Astrocyte of the spinal cord (primary cell): ENCODE measurements at regions not wholly inside any gene's neighbourhood (a gene's known extent, or its start where the extent isn't known, plus 50 kb on each side); places are given as distances from the start of the nearest gene placed in this dataset.
A peak's percentile ranks its signal among the peaks of the same experiment; 100 is the strongest.

ENCODE experiments used
- DNase-seq: peaks from one replicate; pipeline ENCODE4 v3.0.0; 2011; ENCODE audit warnings: low read depth, low spot score
- H3K4me3 ChIP-seq: 2 replicates; pipeline ENCODE4 v1.5.1; 2011; ENCODE audit warnings: low read depth, mild to moderate bottlenecking, low read length, moderate library complexity
- in situ Hi-C: cut with HindIII; loops from 2 replicates; pipeline ENCODE4 v1.10.0; 2017; ENCODE audit warnings: low sequenced_read_pairs
- TF ChIP-seq, protein P1 (sequence below): IDR thresholded peaks from 2 replicates; pipeline ENCODE4 v1.5.1; 2012; ENCODE audit warnings: low read depth, mild to moderate bottlenecking, low read length, inconsistent platforms

DNA sequence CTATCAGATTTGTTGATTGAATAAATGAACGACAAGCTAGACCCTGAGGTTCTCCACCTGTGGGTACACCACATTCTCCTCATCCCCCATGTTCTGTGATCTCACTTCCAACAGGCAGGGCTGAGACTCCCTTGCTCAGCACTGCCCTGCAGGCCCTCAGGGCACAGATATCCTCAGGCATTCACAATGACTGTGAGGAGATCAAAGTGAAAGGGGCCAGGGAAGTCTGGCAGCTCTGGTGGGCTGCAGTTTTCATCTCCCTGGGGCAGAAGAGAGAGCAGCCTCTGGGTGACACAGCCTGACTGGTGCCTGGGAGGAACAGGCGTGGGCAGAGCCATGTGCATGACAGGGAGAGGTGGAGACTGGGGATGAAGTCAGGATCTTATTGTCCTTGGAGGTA is 142.4 kb upstream of the C9orf72 start:
- TF ChIP-seq, protein P1, sequence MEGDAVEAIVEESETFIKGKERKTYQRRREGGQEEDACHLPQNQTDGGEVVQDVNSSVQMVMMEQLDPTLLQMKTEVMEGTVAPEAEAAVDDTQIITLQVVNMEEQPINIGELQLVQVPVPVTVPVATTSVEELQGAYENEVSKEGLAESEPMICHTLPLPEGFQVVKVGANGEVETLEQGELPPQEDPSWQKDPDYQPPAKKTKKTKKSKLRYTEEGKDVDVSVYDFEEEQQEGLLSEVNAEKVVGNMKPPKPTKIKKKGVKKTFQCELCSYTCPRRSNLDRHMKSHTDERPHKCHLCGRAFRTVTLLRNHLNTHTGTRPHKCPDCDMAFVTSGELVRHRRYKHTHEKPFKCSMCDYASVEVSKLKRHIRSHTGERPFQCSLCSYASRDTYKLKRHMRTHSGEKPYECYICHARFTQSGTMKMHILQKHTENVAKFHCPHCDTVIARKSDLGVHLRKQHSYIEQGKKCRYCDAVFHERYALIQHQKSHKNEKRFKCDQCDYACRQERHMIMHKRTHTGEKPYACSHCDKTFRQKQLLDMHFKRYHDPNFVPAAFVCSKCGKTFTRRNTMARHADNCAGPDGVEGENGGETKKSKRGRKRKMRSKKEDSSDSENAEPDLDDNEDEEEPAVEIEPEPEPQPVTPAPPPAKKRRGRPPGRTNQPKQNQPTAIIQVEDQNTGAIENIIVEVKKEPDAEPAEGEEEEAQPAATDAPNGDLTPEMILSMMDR: no peak
- no peak for DNase-seq
- in situ Hi-C loops: no loop called here
- H3K4me3 ChIP-seq: no peak overlapping the region

DNA sequence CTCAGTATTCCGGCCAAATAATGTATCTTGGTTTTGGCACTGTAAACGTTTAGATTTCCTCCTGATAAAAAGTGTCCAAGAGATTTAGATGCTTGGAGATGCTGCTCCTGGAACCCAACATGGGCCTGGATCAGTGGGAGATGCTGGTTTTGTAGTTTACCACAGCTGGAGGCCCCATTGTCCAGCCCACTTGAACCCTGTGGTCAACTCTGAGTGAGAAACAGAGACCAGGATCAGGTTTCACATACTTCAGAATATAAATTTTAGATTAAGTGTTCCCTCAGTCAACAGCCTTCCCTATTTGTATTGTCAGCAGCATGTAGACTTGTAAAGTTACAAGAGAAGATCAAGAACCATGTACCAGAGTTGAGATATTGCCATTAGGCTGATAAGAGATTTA is 144.7 kb upstream of the C9orf72 start:
- peak; percentile 1 for DNase-seq
- H3K4me3 ChIP-seq: no peak overlapping the region
- in situ Hi-C loops: no loop called here
- TF ChIP-seq, protein P1: no peak

DNA sequence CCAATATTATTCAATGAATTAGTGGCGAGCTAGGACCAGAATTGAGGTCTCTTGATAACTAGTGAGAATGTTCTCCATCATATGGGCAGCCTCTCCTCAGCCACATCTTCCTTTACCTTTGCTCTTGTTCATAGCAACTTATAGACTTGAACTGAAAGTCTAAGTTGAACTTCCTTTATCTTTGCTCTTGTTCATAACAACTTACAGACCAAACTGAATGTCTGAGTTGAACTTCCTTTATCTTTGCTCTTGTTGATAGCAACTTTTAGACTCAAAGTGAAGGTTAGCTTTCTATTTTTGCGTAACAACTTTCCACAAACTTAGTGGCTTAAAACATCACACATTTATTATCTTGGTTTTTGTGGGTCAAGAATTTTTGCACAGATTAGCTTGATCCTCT is 146.4 kb upstream of the C9orf72 start:
- H3K4me3 ChIP-seq: no peak overlapping the region
- DNase-seq: no peak
- in situ Hi-C loops: no loop called here
- TF ChIP-seq, protein P1: no peak

DNA sequence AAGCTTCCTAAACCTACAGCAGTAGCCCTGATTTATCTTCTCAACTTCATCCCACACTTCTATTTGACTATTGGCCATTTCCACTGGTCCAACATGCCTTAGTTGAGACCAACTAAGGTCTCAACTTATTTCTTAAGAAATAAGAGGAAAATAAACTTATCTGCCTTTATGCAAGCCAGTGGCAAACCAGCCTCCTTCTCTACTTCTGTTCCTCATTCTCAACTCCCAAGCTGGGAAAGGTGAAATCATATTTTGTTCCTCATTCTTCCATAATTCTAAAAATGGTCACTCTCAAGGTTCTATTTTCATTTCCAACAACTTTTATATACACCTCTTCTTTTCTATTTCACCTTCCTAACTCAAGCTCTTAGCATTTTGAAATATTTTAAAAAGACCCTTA is 149.6 kb upstream of the C9orf72 start:
- in situ Hi-C loops: no loop called here
- DNase-seq: no peak
- TF ChIP-seq, protein P1: no peak
- no peak overlapping the region for H3K4me3 ChIP-seq

DNA sequence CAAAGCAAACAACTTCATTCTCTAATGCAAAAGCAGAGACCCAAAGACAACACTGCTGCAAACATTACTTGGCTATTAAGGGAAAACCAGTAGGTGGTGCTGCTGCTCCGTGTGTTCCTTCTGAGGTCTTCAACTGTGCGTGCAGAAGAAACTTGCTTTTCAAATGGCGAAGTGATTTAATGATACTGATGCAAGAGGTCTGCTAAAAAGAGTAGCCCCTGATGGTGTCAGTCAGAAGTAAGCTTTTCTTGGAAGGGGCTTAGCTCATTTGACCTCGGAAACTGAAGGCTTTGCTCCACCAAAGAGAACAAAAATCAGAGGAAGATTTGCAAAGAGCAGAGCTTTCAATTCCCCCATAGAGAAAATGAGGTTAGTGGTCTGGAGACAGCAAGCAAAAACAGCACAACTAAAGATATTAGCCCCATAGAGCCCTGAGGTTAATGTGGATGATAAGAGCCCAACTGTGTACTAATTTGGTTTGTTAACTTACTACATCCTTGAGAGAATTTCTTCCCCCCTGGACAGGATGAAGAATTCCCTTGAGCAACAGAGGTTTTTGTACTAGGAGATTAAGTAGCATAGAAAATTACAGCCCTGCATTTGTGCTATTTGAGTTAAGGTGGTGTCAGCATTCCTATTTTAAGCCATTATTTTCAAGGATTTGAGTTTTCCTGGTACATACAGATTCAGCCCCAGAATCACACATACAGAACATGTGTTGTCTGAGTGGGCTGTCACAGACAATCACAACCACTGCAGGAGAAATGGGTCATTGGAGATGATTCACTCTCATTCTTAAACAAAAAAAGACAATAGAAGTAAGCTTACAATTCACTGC is 153.2 kb upstream of the C9orf72 start:
- peak; percentile 71 for DNase-seq
- in situ Hi-C loops: no loop called here
- no peak overlapping the region for H3K4me3 ChIP-seq
- TF ChIP-seq, protein P1: peak; percentile 87

DNA sequence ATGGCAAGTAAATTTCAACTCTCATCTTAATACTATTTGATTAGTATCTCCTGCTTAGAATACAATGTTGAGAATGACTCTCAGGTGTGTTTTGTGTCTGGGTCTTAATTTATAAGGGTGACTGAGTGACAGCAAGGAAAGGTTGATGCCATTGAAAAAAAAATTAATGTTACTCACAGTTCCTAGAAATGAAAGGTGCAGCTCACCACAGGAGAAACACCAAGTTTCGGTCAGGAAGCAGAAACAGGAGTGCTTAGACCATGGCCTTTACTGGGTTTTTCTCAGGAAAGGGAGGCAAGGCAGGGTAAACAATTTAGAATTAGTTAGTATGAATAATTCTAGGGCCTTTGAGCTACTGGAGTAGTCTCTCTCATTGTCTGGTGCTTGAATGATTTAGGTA is 159.2 kb upstream of the C9orf72 start:
- DNase-seq: no peak
- TF ChIP-seq, protein P1: no peak
- no peak overlapping the region for H3K4me3 ChIP-seq
- in situ Hi-C loops: no loop called here

DNA sequence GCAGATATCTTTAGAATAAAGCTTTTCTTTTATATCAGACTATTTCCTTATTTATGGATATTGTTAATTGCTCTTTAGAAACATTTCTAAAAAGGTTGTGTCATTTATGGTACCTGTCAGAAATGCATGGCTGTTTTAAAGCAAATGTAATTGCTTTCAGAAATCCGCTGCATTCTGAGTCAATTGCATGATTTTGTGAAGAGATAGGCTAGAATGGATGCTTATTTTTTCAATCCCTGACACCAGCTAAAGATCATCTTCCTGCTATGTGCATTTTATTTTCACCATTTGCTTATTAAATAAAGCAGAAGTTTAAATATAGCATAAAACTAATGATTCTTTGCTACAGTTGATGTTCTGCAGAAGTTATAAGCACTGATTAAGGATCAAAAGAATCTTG is 170.2 kb upstream of the C9orf72 start:
- TF ChIP-seq, protein P1: no peak
- H3K4me3 ChIP-seq: no peak overlapping the region
- no peak for DNase-seq
- in situ Hi-C loops: no loop called here
